ENCODE measurements at regions not wholly inside any gene's neighbourhood (a gene's known extent, or its start where the extent isn't known, plus 50 kb on each side); places are given as distances from the start of the nearest gene placed in this dataset.
"Not testable (repeated sequence)": the region's sequence is repeated elsewhere in the genome, so short reads cannot be mapped to it uniquely, and the experiment has no call there.

DNA sequence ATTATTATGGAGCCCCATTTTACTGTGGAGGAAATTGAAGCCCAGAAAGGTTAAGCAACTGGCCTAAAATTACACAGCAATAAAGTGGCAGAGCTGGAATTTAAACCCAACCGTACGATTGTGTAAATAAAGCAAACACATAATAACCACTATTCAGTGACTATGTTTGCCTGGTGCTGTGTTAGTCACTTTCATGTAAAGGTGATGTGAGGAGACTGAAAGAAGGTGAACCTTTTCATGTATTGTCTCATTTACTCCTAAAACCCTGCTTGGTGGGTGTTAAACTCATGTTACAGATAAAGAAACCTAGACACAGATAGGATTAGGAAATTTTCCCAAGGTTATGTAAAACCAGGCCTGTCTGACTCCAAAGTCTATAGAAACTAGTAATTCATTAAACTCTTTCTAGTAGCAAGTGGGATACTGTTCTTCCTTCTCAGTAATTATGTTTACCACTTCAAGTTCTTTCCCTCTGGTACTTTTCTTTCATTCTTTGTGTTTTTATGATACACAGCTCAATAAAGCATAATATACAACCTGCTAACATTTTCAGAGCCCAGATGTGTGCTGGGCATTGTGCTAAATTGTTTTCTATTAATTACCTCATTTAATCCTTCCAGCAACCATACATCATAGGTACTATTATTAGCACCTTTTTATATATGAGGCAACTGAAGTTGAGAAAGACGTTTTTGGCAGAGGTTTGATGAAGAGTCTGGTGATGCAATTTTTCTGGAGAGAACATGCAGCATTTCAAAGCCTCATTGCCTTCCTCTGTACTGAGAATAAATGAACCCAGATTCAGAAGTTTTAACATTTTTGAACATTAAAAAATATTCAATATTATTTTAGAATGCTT lies 202.7 kb downstream of the SPRY1 start:
- in situ Hi-C loops (cut with HindIII; ENCODE audit: low sequenced_read_pairs), result no loop called here

DNA sequence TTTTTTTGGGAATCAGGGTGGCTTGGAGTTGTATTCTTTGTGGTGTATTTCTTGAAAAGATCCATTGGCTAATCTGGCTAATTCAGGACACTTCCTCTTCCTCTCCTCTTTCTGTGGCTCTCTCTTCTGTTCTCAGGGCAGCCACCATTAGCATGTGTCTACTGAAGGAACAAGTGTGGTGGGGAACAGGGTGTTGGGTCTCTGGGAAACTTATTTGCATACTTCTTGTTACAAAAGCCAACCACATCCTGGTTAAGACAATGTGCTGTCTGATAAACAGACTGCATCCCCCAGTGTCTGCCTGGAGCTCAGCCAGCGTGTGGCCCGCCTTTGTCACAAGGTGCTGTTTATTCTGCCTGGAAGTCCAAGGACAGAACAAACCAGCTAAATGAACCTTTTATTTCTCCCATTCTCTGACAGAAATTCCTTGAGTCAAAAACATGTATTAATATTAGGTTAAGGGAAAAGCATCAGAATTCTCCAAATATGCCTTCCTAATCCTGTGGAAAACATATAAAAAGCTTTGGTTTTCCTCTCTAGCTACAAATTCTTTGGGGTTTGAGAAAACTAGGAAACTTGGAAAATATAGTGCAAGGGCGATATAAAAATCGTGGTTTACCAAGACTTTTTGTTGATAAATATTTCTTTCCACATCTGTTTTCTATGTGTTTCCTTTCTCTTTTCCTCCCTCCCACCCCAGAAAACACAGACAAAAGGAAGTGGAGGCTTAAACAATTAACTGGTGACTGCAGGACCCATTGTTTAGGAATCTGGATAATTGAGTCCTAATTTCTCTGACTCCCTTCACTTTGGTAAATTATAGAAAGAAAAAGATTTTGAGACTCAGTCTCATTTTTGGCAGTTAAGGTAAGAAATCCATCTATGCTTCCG lies 203.6 kb downstream of the SPRY1 start:
- in situ Hi-C loops (cut with HindIII; ENCODE audit: low sequenced_read_pairs), result no loop called here

DNA sequence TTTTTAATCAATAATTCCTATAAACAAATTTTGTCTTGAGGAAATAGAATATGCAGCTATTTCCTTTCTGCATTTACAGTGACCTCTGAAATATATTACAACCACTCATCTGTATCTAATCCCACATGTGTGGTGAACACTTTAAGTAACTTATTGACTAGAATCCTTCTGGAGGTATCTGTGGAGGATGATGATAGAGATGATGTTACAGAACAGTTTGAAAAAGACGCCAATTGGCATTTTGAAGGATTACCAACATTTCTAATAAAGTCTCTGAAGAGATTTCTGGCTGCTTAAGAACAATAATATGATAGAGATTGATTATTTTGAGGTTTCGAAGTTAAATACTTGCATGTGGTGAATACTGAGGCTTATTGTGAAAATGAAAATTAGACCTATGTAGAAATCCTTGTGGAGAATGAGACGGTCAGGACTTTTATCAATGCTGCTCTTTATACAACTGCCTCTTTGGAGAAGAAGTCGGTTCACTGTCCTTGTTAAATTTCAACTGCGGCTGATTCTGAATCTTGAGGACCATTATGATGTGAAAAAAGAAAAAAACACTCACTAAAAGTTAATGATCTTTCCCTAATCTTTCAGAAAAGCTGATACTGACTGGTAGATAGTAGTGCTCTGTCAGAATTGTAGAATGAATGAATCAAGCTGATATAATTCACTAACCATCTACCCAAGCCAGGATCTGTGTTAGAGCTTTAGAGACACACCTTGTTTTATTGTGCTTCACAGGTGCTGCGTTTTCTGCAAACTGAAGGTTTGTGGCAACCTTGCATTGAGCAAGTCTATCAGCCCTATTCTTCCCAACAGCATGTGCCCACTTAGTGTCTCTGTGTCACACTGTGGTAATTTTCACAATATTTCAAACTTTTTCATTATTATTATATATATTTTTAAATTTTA lies 204.7 kb downstream of the SPRY1 start:
- in situ Hi-C loops (cut with HindIII; ENCODE audit: low sequenced_read_pairs), result no loop called here

DNA sequence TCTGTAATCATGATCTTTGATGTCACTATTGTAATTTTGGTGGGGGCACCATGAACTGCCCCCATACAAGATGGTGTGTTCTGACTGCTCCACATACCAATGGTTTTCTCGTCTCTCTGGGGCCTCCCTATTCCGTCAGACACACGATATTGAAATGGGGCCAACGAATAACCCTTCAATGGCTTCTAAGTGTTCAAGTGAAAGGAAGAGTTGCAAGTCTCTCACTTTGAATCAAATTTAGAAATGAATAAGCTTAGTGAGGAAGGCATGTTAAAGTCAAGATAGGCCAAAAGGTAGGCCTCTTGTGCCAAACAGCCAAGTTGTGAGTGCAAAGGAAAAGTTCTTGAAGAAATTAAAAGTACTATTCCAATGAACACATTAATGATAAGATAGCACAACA lies 205.4 kb downstream of the SPRY1 start:
- in situ Hi-C loops (cut with HindIII; ENCODE audit: low sequenced_read_pairs), result no loop called here

DNA sequence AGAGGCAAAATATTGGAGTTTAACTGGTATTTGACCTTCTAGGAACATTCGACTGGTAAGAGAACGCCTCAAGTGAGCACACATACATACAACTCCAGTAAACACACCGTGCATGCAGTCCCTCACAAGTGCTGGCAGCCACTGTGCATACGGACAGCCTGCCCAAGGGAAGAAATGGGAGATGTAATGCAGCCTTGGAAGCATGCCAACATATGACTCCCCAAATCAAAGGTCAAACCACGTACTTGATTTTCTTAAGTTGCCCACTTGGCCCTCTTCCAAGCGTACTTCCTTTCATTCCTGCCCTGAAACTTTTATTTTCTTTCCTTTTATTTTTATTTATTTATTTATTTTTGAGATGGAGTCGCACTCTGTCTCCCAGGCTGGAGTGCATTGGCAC lies 206.6 kb downstream of the SPRY1 start:
- in situ Hi-C loops (cut with HindIII; ENCODE audit: low sequenced_read_pairs), result no loop called here

DNA sequence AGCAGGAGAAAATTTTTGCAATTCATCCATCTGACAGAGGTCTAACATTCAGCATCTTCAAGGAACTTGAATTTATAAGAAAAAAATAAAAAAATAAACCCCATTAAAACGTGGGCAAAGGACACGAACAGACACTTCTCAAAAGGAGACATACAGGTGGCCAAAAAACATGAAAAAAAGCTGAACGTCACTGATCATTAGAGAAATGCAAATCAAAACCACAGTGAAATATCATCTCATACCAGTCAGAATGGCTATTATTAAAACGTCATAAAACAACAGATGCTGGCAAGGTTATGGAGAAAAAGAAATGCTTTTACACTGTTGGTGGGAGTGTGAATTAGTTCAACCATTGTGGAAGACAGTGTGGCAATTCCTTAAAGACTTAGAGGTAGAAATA lies 209.2 kb downstream of the SPRY1 start:
- in situ Hi-C loops (cut with HindIII; ENCODE audit: low sequenced_read_pairs), result not testable (repeated sequence)

DNA sequence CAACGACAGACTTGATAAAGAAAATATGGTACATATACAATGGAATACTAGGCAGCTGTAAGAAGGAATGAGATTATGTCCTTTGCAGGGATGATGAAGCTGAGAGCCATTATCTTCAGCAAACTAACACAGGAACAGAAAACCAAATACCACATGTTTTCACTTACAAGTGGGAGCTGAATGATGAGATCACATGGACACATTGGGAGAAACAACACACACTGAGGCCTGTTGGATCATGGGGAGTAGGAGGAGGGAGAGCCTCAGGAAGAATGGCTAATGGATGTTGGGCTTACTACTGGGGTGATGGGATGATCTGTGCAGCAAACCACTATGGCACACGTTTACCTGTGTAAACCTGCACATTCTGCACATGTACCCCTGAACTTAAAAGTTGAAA lies 209.7 kb downstream of the SPRY1 start:
- in situ Hi-C loops (cut with HindIII; ENCODE audit: low sequenced_read_pairs), result no loop called here

GRCh38 chr4:123606946-123607542 lies 210.4 kb downstream of the SPRY1 start:
- in situ Hi-C loops (cut with HindIII; ENCODE audit: low sequenced_read_pairs), result no loop called here

- in situ Hi-C loops (cut with HindIII; ENCODE audit: low sequenced_read_pairs), result no loop called here
These were observed 213.2 kb downstream of the SPRY1 start for GRCh38 chr4:123609829-123610228.

DNA sequence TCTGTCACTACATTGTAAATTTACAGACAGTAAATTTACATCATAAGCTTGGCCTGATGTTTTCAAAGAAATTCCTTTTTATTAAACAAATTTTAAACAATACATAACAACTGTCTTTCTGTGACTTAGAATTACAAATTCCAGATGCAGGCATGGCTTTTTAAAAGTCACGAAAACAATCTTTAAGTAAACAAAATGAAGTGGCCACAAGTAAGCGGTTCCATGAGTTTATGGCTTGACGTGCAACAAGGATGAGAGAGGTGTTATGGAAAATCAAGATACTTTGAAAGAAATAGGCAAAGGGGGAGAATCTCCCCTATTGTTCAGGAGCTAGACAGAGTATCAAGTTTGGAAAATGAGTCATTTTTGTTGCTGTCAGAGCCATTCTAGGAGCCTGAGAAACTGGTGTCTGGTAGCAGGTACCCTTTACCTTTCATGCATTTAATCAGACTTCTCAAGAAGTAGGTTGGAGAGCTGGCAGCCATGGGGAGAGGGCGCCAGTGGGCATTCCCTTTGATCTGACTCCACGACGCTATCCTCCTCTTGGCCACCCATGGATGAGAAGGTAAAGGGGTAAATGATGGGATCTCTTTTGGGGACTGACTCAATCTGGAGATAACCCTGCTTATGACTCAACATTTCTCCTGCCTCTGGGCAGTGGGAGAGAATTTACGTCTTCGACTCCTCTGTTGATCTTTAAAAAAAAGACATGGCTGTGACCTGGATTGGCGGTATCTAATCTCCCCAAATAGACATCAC lies 217.2 kb downstream of the SPRY1 start:
- in situ Hi-C loops (cut with HindIII; ENCODE audit: low sequenced_read_pairs), result no loop called here

DNA sequence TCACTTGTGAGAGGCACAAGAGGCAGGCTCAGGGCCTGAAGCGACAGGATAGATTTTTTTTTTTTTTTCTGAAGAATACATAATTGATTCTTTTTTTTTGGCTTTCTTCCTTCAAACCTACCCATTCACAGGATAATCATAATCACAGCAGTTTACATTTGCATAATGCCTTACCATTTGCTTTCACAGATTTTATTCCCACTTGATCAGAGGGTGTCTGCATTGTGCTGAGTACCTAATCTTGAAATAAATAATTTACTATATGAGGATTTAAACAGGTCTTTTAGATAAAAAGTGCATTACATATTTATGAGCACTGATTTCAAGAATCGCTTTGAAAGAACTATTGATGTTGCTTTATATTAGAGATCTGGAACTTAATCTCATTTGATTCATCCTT lies 219.3 kb downstream of the SPRY1 start:
- in situ Hi-C loops (cut with HindIII; ENCODE audit: low sequenced_read_pairs), result no loop called here

- in situ Hi-C loops (cut with HindIII; ENCODE audit: low sequenced_read_pairs), result no loop called here
These were observed 220.4 kb downstream of the SPRY1 start for GRCh38 chr4:123616951-123617461.

GRCh38 chr4:123617791-123618190 lies 221.2 kb downstream of the SPRY1 start:
- in situ Hi-C loops (cut with HindIII; ENCODE audit: low sequenced_read_pairs), result no loop called here

GRCh38 chr4:123618606-123619005 lies 222.0 kb downstream of the SPRY1 start:
- in situ Hi-C loops (cut with HindIII; ENCODE audit: low sequenced_read_pairs), result no loop called here

DNA sequence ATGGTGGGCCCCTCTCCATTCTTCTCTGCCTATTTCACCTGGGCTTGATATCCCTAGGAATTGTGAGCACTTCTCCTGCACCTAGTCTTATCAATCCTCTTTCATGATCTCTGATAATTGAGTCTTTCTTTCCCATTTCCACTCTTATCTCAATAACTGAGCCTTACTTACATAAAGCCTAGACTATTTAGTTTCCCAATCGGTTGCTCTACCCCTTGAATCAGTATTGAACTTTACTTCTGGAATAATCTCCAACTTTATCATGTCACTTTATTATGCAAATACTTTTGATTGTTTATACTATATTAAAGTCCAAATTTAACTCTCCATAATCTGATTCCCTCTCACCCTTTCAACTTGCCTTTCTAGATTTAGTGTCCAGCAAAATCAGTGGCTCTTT lies 222.7 kb downstream of the SPRY1 start:
- in situ Hi-C loops (cut with HindIII; ENCODE audit: low sequenced_read_pairs), result no loop called here

GRCh38 chr4:123619895-123620294 lies 223.3 kb downstream of the SPRY1 start:
- in situ Hi-C loops (cut with HindIII; ENCODE audit: low sequenced_read_pairs), result no loop called here

- in situ Hi-C loops (cut with HindIII; ENCODE audit: low sequenced_read_pairs), result no loop called here
These were observed 224.6 kb downstream of the SPRY1 start for GRCh38 chr4:123621072-123621705.

- in situ Hi-C loops (cut with HindIII; ENCODE audit: low sequenced_read_pairs), result no loop called here
These were observed 226.0 kb downstream of the SPRY1 start for GRCh38 chr4:123622572-123622971.

- in situ Hi-C loops (cut with HindIII; ENCODE audit: low sequenced_read_pairs), result no loop called here
These were observed 227.0 kb downstream of the SPRY1 start for GRCh38 chr4:123623611-123624010.
